ENCODE measurements at regions not wholly inside any gene's neighbourhood (a gene's known extent, or its start where the extent isn't known, plus 50 kb on each side); places are given as distances from the start of the nearest gene placed in this dataset.

DNA sequence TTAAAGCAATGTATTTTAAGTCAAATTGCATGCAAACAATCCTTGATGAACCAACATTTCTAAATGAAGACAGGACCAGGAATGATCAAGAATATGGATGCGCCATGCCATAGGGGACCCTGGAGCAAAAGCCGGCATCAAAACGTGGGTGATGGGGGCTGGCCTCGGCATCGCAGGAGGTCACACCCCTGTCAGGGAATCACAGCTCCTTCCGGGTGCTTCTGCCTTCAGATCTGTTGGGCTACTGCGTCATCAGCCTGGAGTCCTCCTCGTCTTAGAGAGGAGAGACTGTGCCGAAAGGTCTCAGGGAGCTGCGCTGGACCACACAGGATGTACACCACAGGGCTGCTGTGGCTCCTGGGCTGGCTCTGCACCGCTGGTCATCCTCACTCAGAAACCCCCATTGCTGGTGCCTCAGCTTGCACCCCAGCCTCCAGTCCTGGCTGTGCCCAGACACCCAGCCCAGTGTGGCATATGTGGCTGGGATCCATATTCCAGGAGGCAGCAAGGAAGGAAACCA lies 152.9 kb upstream of the PPP1R26 start:
- intact Hi-C loops (cut with DNase I), result no loop called here
- no peaks in the 10 kb centered on the region for H3K4me1 ChIP-seq
- no peaks in the 10 kb centered on the region for H3K36me3 ChIP-seq
- TF ChIP-seq, protein P1, sequence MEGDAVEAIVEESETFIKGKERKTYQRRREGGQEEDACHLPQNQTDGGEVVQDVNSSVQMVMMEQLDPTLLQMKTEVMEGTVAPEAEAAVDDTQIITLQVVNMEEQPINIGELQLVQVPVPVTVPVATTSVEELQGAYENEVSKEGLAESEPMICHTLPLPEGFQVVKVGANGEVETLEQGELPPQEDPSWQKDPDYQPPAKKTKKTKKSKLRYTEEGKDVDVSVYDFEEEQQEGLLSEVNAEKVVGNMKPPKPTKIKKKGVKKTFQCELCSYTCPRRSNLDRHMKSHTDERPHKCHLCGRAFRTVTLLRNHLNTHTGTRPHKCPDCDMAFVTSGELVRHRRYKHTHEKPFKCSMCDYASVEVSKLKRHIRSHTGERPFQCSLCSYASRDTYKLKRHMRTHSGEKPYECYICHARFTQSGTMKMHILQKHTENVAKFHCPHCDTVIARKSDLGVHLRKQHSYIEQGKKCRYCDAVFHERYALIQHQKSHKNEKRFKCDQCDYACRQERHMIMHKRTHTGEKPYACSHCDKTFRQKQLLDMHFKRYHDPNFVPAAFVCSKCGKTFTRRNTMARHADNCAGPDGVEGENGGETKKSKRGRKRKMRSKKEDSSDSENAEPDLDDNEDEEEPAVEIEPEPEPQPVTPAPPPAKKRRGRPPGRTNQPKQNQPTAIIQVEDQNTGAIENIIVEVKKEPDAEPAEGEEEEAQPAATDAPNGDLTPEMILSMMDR (IDR thresholded peaks at IDR 0.05), result no peak
- no peak for TF ChIP-seq POLR2A (IDR thresholded peaks at IDR 0.05)
- H3K9me3 ChIP-seq, result no peaks in the 10 kb centered on the region
- no peak overlapping the region for H3K27ac ChIP-seq
- WGBS (ENCODE audit: insufficient coverage, low coverage, low lambda C conversion rate, missing lambda C conversion rate), result 77% methylated on average over 5 of the region's 11 CpGs
- no peak overlapping the region for H3K4me3 ChIP-seq
- no peaks in the 10 kb centered on the region for H3K27me3 ChIP-seq
- DNase-seq (peak in 1 of 3 donors; percentile 36), ATAC-seq (no peak)

DNA sequence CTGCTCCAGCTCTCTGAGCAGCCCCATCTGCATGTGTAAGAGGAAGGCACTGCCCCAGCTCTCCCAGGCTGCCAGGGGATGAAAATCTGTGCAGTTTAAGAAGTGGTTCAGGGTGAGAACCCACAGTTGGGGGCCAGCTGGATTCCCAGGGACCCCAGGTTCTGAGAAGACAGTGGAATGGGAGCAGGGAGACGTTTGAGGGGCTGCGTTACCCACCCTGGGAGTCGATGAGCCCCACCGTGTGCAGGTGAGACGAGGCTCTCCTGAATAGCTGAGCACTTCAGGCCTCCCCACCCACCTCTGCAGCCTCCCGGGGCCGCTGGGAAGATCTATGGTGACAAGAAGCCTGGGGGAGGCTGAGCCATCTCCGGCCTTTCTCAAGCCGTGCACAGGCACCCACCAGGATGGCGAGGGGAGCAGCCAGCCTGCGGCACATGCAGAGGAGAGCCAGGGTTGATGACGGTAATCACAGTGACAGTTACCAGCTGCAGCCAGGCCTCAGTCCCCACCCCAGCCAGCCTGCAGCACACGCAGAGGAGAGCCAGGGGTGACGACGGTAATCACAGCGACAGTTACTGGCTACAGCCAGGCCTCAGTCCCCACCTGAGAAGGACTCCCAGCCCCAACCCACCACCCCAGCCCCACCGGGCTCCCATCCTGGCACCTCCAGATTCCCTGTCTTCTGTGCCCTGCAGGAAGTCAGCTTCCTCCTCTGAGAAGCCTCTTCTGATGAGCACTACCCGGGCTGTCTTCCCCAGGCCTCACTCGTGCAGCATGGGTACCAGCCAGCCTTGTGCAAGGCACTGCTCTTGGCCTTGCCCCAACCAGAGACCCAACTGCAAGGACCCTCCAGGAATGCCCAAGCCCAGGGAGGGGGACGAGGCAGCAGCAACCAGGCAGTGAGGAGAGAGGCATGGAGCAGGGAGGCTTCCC lies 150.8 kb upstream of the PPP1R26 start:
- H3K27ac ChIP-seq, result no peak overlapping the region
- no peaks in the 10 kb centered on the region for H3K36me3 ChIP-seq
- H3K9me3 ChIP-seq, result no peaks in the 10 kb centered on the region
- ATAC-seq (no peak), DNase-seq (no peak)
- 63% methylated on average over 4 of the region's 20 CpGs for WGBS (ENCODE audit: insufficient coverage, low coverage, low lambda C conversion rate, missing lambda C conversion rate)
- intact Hi-C loops (cut with DNase I), result no loop called here
- H3K4me3 ChIP-seq, result no peak overlapping the region
- TF ChIP-seq, protein P1 (IDR thresholded peaks at IDR 0.05), result no peak
- no peak for TF ChIP-seq POLR2A (IDR thresholded peaks at IDR 0.05)
- H3K4me1 ChIP-seq, result no peaks in the 10 kb centered on the region
- no peaks in the 10 kb centered on the region for H3K27me3 ChIP-seq

DNA sequence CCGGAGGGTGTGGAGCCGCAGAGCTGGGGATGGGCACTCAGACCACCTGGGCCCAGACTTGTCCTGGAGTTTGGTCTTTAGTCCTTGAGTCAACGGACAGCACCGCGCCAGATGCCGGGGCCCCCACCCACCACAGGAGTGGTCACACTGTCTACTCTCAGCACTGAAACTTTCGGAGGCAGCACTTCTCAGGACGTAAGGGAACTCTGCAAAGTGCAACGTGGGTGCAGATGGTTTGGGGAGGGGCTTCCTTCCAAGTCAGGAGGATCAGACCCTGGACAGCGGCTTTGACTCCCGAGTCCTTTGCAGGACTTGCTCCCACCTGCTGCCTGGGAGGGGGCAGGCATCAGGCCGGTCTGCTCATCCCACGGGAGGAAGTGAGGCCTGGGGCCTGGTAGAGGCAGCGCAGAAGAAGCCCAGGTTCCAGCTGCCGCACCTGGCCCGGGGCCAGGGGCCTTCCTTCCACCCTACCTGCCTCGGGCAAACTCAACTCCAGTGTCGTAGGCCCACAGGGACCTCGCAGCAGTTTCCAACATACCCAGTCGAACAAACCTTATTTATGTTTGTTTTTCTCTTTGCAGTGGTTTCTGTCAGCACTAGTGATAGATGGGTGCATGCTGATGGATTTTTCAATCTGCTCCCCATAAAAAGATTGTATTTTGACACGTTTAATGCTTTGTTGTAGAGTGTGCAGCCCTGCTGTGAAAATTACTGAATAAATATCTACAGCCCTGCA lies 149.8 kb upstream of the PPP1R26 start:
- no peak for TF ChIP-seq POLR2A (IDR thresholded peaks at IDR 0.05)
- TF ChIP-seq, protein P1 (IDR thresholded peaks at IDR 0.05), result no peak
- Histone ChIP-seq H3K27me3 (no peaks in the 10 kb centered on the region), H3K27ac (no peak overlapping the region), H3K36me3 (no peaks in the 10 kb centered on the region), H3K4me1 (no peaks in the 10 kb centered on the region), H3K4me3 (no peak overlapping the region), H3K9me3 (no peaks in the 10 kb centered on the region)
- 42% methylated on average over 3 of the region's 21 CpGs for WGBS (ENCODE audit: insufficient coverage, low coverage, low lambda C conversion rate, missing lambda C conversion rate)
- DNase-seq (peak in 1 of 3 donors; percentile 37), ATAC-seq (no peak)
- intact Hi-C loops (cut with DNase I), result no loop called here

DNA sequence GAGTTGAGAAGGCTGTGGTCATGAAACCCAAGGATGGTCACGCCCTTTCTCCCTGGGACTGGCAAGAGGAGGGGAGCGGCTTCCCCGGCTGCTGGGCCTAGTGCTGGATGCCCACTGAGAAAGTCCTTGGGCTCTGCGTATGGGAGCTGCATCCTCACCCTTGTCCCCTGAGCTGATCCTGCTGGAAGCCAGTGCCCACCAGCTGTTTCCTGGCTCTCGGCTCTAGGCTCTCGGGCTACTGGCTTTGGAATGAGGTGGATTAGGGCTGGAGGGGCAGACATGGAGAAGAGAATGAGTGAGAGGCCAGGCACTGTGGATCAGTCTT lies 149.3 kb upstream of the PPP1R26 start:
- DNase-seq (no peak), ATAC-seq (no peak)
- Histone ChIP-seq H3K4me1 (no peaks in the 10 kb centered on the region), H3K36me3 (no peaks in the 10 kb centered on the region), H3K27ac (no peak overlapping the region), H3K27me3 (no peaks in the 10 kb centered on the region), H3K9me3 (no peaks in the 10 kb centered on the region), H3K4me3 (no peak overlapping the region)
- 100% methylated on average over 2 of the region's 6 CpGs for WGBS (ENCODE audit: insufficient coverage, low coverage, low lambda C conversion rate, missing lambda C conversion rate)
- no peak for TF ChIP-seq POLR2A (IDR thresholded peaks at IDR 0.05)
- TF ChIP-seq, protein P1 (IDR thresholded peaks at IDR 0.05), result no peak
- intact Hi-C loops (cut with DNase I), result no loop called here

Data from right lobe of liver (tissue), 6 donors.